Glomerular endothelial cell (primary cell): ENCODE measurements at regions not wholly inside any gene's neighbourhood (a gene's known extent, or its start where the extent isn't known, plus 50 kb on each side); places are given as distances from the start of the nearest gene placed in this dataset.
A peak's percentile ranks its signal among the peaks of the same experiment; 100 is the strongest.

Experiments used
- DNase-seq: peaks from one replicate; pipeline ENCODE4 v3.0.0-alpha.2; 2011; ENCODE audit warnings: low read depth, low spot score; ENCODE audit errors: extremely low read depth

GRCh38 chr4:185966997-185967775 lies 101.8 kb upstream of the TLR3 start:
- no peak for DNase-seq

- DNase-seq = no peak
Measured at GRCh38 chr4:185969657-185970056, 99.3 kb upstream of the TLR3 start.

GRCh38 chr4:185987961-185988627 lies 80.9 kb upstream of the TLR3 start:
- DNase-seq = no peak

GRCh38 chr4:185991770-185992169 lies 77.2 kb upstream of the TLR3 start:
- no peak for DNase-seq

GRCh38 chr4:185992585-185992984 lies 76.4 kb upstream of the TLR3 start:
- DNase-seq = no peak

GRCh38 chr4:185993328-185993973 lies 75.5 kb upstream of the TLR3 start:
- DNase-seq = peak; percentile 14

GRCh38 chr4:185994750-185995149 lies 74.2 kb upstream of the TLR3 start:
- no peak for DNase-seq

GRCh38 chr4:185995665-185996064 lies 73.3 kb upstream of the TLR3 start:
- no peak for DNase-seq

GRCh38 chr4:185997296-185997695 lies 71.7 kb upstream of the TLR3 start:
- no peak for DNase-seq

- no peak for DNase-seq
Measured at GRCh38 chr4:185998791-185999190, 70.2 kb upstream of the TLR3 start.

- DNase-seq = no peak
Measured at GRCh38 chr4:185999207-185999606, 69.7 kb upstream of the TLR3 start.

- no peak for DNase-seq
Measured at GRCh38 chr4:186002853-186003252, 66.1 kb upstream of the TLR3 start.

GRCh38 chr4:186003746-186004145 lies 65.2 kb upstream of the TLR3 start:
- DNase-seq = no peak

GRCh38 chr4:186008057-186008456 lies 60.9 kb upstream of the TLR3 start:
- no peak for DNase-seq

- no peak for DNase-seq
Measured at GRCh38 chr4:186009976-186010375, 59.0 kb upstream of the TLR3 start.

- DNase-seq = no peak
Measured at GRCh38 chr4:186010821-186011220, 58.1 kb upstream of the TLR3 start.

GRCh38 chr4:186012071-186012470 lies 56.9 kb upstream of the TLR3 start:
- no peak for DNase-seq

- no peak for DNase-seq
Measured at GRCh38 chr4:186013419-186014186, 55.4 kb upstream of the TLR3 start.

GRCh38 chr4:186015212-186015817 lies 53.6 kb upstream of the TLR3 start:
- no peak for DNase-seq

- no peak for DNase-seq
Measured at GRCh38 chr4:186016796-186017195, 52.2 kb upstream of the TLR3 start.

GRCh38 chr4:186017801-186018200 lies 51.2 kb upstream of the TLR3 start:
- DNase-seq = no peak
